ENCODE measurements at regions not wholly inside any gene's neighbourhood (a gene's known extent, or its start where the extent isn't known, plus 50 kb on each side); places are given as distances from the start of the nearest gene placed in this dataset.
A peak's percentile ranks its signal among the peaks of the same experiment; 100 is the strongest.

DNA sequence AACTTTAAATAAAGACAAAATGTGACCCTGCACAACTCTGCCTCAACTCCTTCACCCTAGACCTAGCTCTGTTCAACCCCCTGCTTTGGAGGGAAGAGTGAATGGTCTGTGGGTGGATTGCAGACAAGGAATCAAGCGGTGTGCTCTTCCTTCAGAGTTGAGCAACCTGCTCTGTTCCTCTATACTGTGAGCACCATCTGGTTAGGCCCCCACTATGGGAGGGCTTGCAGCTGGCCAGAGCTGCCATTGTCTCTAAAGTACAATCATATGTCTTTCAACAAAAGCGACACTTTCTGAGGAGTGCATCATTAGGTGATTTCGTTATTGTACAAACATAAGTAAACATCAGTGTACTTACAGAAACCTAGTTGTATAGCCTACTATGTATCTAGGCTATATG lies 406.1 kb upstream of the MARCKS start:
- no peak for DNase-seq (ENCODE audit: low read depth)

DNA sequence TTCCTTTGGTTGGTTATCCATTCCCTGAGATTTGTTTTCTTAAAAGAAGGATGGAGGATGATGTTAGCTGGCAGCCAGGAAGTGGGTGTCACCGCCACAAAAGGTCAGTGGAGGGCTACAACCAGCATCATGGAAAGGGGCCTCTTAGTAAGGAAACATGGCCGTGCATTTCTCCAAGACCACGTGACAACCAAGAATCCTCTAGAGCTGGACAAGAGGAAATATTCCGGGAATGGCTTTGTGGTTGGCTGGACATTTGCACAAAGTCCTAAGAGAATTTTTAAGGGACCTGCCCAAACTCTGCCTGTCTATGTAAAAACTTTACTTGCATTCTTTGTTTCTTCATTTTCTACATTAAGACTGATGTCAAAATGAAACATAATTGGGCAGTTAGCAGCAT lies 399.9 kb upstream of the MARCKS start:
- DNase-seq (ENCODE audit: low read depth) = peak; percentile 85

DNA sequence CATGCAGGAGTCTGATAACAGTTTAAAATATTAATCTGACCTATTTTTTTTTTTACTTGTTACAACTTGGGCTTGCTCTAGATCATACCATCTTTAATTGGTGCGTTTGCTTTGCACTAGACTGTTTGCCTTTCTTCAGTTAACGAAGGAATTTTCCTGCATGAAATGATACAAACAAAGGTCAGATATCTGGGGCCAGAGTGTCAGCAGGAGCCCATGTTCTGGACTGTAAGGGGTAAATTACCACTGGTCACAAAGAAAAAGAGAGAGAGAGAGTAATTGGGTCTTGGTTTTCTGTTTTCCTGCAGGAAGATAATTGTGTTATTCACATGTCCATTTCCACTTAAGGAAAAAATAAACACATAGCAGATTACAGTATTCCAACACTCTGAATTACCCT lies 399.4 kb upstream of the MARCKS start:
- DNase-seq (ENCODE audit: low read depth) = no peak

DNA sequence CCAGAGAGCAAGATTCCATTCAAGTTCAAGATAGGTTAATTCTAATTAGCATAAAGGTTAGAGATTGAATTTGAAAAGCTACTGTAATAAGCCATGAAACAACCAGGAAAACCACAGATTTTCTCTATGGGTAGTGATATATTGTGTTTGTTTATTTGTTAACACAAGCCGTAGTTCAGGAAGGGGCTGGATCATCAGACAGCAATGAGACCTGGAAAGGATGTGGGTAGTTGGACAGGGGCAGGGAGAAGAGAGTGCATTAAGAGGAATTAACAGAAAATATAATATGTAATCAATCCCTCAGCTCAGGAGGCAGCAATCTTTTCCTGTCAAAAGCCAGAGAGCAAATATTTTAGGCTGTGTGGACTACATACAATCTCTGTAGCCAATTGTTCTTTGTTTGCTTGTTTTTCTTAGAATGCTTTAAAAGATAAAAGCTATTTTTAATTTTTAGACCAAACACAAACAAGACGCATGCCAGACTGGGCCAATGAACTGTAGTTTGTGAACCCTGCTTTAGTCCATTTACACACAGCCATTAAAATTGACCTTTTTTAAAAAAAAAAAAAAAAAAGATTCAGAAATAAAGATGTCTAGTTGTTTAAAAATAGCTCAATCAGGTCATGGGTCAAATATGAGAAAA lies 398.7 kb upstream of the MARCKS start:
- DNase-seq (ENCODE audit: low read depth) = peak; percentile 31

DNA sequence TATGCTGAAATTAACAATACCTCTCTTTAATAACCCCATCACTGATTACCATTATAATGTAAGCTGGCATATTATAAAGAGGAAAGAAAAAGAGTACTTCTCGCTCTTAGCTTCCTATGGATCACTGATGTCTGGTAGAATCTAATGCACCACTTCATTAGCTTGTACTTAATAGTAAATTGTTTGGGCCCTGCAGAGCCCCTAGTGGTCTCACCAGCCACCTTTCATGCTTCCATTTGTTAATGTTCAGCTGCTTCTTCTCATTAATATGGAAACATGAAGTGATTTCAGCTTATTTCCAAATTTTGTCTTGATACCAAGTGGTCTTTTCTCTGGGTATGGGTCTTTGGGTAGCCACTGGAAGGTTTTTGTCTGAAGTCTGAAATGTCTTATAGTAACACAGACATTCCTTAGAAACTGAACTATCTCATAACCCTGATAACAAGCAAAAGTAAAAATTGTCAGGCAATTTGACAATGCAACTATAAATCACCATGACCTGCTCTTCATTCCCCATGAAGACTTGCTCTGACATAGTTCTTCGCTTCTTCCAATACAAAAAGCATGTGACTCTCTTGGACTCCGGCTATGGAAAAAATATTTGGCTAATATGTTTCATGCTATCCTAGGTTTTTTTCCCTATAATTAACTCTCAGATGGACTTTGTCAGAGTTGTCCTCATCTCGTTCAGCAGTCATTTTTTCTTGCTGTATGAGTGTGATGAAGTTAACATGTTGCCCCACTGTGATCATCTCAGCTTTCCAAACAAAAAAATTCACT lies 395.8 kb upstream of the MARCKS start:
- DNase-seq (ENCODE audit: low read depth) = no peak

DNA sequence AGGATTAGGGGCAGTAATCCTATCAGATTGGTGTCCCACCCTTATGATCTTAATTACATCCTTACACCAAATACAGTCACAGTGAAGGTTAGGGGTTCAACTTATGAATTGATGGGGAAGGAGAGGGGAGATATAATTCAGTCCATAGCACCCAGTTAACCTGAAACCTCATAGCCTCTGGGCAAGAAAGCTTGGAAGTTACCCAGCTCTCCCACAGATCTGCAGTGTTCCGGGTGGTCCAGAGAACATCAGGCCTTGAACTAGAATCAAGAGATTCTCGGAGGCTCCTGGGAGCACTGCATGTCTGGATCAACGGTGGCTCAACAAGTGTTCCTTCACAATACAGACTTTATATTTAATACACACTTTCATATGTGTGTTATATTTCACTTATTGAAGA lies 392.6 kb upstream of the MARCKS start:
- DNase-seq (ENCODE audit: low read depth) = no peak

DNA sequence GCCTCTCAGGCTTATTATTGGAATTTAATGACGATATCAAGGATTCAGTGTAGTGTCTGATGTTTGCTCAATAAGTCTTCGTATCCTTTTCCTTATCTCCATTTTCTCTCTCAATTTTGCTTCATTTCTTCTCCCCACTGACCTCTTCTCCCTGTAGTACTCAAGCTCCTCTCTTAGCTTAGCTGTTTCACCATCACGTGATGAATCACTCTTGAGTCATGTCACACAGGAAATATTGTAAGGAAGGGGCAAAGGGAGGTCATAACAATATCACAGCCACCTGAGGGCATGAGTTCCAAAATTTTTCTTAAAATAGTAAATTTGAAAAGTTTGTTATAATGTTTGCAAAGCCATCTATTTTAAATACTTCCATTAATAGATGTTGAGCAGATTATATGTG lies 392.2 kb upstream of the MARCKS start:
- peak; percentile 77 for DNase-seq (ENCODE audit: low read depth)

DNA sequence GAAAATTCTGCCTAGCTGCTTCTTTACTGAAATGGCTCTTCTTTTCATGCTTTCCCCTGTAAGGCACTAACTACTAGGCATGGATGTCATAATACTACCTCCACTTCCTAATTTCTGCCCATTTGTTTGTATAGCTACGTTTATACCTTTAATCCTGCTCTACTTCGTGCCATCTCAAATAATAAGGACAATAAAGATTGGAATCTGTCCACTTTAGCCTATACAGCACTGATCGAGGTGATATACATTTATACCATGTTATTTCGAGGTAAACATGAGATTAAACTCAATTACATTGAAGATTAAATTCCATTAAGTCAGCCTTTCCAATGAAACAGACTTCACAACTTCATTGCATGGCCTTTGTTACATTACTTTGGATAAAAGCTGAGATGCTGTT lies 390.6 kb upstream of the MARCKS start:
- DNase-seq (ENCODE audit: low read depth) = no peak

DNA sequence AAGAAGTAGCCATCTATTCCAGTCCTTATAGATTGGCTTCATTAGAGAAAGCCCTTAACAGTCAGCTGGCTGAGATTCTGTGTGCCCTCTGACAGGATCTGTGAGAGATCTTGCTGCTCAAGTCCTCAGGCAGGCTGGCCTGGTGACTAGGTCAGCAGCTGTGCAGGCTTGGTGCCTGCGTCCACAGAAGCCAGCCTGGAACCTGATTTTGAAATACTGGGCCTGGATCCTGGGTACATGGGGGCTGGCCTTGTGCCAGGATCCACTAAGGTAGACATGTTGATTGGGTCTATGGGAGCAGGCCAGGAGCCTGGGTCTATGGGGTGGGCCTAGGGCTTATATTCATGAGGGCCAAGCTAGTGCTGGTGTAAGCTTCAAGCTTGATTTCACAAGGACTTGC lies 381.8 kb upstream of the MARCKS start:
- DNase-seq (ENCODE audit: low read depth) = no peak

DNA sequence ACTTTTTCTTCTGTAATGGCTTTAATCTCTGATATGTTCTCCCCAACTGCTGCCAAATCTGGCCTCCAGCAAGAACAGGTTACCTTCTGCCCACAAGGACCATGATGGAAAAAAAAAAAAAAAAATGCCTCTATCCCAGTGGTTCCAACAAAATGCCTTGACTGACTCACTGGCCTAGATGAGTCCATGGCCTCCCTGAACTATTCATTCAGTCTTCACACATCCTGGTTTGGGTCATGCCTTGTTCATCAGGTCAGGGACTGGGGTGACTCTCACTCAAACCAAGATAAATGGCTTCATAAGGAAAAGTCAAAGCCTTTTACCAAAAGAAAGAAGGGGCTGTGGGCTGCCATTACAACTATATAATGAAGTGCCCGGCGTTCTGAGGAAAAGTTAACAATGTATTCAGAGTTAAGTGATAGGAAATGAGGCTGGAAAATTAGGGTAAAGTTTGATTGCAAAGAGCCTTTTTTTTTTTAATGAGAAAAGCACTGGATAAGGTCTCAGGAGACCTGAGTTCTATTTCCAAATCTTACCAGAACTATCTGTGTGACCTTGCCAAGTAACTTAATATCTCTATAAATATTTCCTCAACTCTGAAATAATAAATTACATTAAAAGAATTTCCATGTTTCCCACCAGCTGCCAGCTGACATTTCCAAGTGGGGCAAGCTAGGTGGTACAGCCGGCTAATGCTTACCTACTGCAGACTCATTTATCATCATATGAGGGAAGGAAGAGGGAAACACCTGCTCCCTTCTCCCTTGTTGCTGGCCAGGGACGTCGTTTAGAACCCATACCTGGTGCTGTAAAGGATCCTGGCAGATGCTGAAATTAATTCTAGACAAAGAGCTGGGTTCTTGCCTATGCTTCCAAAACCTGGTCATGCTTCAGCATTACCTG lies 380.0 kb upstream of the MARCKS start:
- DNase-seq (ENCODE audit: low read depth) = peak; percentile 36

DNA sequence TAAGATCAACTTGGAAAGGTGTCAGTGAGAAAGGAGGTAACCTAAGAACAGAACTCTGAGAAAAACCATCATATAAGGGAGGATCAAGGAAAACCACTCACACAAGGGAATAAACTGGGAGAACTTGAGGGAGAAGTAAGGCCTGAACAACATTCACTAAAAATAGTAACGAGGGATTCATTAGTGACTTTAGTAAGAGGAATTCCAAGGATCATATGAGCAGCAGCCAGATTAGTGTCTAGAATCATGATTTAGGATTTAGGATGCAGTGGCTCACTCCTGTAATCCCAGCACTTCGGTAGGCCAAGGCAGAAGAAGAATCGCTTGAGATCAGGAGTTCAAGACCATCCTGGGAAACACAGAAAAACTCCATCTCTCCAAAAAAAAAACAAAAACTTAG lies 376.5 kb upstream of the MARCKS start:
- no peak for DNase-seq (ENCODE audit: low read depth)

DNA sequence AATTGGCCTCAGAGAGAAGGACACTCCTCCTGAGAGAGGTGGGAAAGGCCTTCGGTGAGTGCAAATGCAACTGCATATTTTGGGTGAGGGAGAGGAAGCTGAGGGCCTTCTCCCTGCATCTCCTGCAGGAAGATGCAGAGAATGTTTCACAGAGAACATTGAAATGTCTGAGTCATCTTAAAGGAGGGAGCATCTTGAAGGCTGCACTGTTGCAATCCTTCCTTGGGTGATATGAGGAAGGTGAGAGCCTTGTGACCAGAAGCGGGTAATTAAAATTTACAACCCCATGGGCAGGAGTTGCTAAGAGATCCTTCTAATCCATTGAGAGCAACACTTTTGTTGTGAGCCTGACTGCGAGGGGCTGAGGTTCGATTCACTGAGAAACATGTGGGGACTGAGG lies 375.7 kb upstream of the MARCKS start:
- DNase-seq (ENCODE audit: low read depth) = peak; percentile 63

DNA sequence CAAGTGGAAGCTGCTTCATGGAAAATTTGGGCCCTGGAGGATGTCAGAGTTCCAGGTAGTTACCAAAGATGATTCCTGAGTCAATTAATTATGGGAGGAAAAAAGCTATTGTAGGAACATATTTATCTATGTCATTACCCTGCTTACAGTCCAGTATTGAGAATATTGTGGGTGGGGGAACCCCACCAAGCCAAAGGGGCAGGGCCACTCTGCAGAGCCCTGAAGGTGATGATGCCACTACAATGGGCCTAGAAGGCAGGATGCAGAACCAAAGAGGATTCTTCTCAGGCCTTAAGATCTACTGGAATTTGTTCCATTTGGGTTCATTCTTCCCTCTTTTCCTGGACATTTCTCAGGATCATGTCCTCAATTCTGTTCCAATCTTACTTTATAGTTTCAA lies 375.2 kb upstream of the MARCKS start:
- DNase-seq (ENCODE audit: low read depth) = no peak

DNA sequence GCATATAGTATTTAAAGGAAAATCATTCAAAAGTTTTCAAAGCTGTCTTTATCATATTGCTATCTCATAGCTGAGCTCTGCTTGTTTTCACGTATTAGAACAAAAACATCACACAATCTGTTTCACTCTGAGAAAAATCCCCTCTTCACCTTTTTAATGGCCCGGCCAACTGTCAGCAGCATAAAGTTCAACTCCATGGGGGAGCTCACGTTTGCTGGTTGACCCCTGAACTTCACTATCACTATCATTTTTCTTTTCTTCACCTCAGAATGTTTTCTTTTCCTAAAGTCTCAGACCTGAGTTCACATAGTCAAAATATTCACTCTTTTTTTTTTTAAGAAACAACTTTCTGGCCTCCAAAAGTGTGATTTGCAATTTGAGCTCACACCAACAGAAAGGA lies 374.4 kb upstream of the MARCKS start:
- DNase-seq (ENCODE audit: low read depth) = no peak

DNA sequence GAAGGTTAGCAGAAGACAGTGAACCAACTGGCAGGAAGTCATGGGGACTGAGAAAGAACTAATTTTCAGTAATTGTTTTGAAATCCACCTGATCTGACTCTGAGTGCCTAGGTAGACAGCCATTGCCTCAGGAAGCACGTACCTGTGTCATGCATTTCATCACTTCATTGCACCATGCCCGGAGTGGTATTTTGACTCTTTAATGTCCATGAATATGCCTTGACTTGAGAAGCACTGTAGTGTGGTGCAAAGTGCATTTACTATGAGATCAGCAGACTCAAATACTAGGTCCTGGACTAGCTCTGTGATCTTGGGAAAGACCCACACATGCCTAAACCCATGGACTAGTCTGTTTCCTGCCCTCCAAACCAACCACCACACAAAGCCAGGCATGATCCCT lies 370.9 kb upstream of the MARCKS start:
- DNase-seq (ENCODE audit: low read depth) = no peak

DNA sequence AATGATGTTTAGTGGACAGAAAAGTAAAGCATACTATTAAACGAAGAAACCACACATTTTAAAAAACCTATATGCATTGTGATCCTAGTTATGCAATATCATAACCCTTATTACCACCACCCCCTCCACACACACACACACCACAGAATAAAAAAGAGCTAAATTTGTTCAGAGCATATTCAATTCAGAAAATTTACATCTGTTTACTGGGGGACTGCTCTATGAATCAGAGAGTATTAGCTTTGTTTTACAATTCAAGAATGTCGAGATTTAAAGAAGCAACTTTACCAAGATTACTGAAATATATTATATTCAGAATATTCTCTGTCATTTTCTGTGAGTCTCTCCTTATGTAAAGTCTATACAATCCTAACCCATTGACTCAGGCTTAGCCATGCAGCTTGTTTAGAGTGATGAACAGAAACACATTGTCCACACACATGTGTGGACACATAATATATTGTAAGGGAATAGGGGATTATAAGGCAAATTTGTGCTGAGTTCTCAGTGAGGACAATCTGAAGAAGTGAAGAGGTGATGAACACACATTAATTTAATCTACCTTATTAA lies 369.6 kb upstream of the MARCKS start:
- no peak for DNase-seq (ENCODE audit: low read depth)

DNA sequence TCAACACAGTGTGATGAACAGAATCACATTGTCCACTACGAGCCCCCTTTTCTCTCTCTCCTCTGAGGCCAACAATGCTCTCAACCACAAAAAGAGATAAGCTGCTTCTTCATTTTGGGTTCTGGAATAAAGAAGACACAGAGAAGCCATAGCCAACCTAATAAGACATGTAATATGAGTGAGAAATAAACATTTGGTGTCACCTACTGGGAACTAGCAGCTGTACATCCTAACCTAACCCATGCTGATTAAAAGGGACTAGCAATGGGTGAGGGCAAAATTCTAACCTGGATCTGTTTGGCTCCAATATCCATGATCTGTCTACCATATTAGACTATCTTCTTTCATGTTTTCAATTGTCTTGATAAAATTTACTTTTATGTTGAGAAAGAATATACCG lies 369.1 kb upstream of the MARCKS start:
- DNase-seq (ENCODE audit: low read depth) = no peak

DNA sequence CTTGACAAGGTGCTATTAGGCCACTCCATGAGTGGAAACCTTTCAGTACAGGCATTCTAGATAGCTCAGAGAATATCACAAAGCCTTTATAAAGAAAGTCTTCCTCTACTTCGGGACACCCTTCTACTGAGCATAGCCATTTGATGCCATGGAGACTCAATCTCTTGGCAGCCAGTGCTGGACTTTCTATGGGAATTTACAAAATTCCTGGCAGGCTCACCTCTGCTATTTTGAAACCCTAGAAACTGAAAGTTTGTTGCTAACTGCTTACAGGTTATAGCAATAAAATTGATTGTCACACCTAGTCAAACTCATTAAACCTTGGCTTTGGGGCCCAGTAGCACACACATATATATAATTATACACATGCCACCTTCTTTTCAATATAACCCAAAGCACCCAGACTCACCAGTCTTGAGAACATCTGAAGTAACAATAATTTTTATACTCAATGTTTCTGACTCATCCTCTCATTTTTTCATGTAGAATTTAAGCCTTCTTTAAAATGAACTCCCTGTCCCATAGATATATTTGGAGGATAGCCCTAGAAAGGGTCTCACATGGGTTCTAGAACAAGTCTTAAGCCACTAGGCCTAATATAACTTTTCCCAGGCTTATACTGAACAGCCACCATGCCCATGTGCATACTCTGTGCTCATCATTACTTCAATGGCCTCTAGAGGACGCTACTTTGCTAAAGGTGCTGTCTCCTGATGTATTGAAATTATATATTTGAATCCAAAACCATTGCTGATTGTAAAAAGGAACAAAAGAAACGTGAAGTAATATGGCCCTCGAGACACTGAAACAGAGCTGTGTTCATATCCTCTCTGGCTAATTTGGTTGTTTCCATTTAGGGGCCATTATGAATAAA lies 368.1 kb upstream of the MARCKS start:
- no peak for DNase-seq (ENCODE audit: low read depth)

DNA sequence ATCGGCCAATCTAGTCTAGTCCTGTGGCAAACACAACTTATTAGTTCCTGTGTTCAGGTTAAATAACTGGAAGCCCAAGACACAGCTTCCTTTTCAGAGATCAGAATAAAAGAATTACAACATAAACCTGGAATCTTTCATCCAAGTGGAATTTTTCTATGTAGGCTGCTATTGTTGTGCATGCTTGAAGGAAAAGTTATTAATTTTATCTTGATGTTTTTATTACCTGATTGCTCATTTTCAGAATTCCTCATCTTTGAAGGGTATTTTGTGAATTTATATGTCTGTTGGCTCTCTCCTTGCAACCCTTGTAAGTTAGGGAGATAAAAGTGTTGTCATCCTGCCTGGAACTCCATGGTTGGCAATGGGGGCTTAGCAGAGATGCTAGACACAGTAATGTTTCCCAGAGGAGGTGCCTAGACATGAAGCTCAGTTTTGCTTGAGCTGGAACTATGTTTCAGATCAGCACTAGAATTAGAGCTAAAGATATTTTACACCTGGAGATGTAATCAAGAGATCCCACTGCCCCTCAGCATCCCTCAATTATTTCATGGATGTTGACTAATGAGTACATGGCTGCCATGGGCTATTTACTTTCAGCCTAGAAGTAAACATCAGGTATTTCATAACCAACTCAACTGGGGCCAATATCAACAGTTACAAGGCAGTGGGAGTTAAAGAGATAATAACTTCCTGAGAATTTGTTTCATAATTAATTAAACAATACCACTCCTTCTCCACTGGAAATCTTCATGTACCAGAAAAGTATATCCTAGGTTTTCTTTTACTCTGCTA lies 367.0 kb upstream of the MARCKS start:
- peak; percentile 36 for DNase-seq (ENCODE audit: low read depth)

DNA sequence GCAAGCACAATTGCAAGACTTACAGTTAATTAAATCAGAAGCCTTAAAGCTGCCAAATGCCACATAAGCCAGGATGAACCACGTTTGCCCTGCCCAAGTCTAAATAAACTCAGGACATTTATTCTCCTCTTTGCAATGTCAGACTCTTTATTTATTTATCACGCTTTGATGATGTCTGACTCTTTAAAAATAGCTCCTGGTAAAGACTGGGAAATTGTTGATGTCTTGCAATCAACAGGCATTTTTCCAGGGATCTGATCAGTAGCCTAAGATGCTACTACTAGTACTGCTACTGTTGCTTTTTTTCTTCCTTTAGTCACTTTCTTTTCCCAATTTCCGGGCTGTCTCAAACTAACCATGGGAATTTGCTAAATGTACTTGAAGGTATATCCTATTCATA lies 365.8 kb upstream of the MARCKS start:
- DNase-seq (ENCODE audit: low read depth) = no peak

DNA sequence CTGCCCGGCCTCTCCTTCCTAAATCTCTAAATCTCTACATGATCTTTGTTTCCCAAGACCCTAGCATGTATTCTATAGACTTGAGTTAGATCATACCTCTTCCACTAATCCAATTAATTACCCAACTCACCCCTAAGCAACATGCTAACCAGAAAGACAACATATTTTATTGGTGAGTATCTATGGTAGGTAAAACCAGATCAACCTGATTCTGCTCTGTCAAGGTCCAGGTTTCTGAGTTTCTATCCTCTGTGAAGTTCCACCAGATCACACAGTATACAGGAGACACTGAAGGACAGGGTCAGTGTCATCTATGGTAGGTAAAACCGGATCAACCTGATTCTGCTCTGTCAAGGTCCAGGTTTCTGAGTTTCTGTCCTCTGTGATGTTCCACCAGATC lies 363.2 kb upstream of the MARCKS start:
- DNase-seq (ENCODE audit: low read depth) = no peak
